Stimulated activated CD4-positive, alpha-beta T cell treated with anti-CD3 and anti-CD28 coated beads, Interleukin-1b, Interleukin-23, amount 100 ng/mL, for 4 hours (primary cell): ENCODE measurements at regions not wholly inside any gene's neighbourhood (a gene's known extent, or its start where the extent isn't known, plus 50 kb on each side); places are given as distances from the start of the nearest gene placed in this dataset.

Source experiments
- DNase-seq, 2 donors: peaks; one replicate each; pipeline ENCODE4 v3.0.0-alpha.2; 2020; ENCODE audit warnings: low read depth in 2 of 2

DNA sequence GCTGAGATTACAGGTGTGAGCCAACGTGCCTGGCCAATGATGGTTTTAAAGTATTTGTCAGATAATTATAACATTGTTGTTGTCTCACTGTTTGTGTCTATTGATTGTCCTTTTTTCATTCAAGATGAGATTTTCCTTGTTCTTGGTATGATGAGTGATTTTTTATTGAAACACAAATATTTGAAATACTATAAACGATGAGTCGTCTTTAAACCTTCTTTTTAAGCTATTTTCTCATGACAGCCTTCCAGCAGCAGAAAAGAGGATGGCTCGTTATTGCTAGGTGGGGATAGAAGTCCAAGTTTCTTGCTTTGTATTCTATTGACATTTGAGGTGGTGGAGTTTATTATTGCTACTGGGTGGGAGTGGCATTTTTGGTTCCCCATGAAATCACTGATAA, 61.7 kb upstream of the MDFIC2 start:
- DNase-seq, result no peak
